AG09309 (cell line): ENCODE measurements at regions not wholly inside any gene's neighbourhood (a gene's known extent, or its start where the extent isn't known, plus 50 kb on each side); places are given as distances from the start of the nearest gene placed in this dataset.

Source experiments
- DNase-seq: peaks from one replicate; pipeline ENCODE4 v3.0.0-alpha.2; 2010; ENCODE audit warnings: low read depth
- H3K4me3 ChIP-seq: 2 replicates; pipeline ENCODE4 v1.5.1; 2011; ENCODE audit warnings: mild to moderate bottlenecking, low read depth, low read length, moderate library complexity; ENCODE audit not compliant: control insufficient read depth
- CTCF ChIP-seq: IDR thresholded peaks from 2 replicates; pipeline ENCODE4 v1.5.1; 2011; ENCODE audit warnings: mild to moderate bottlenecking, low read depth, low read length, inconsistent platforms; ENCODE audit not compliant: insufficient read depth, control insufficient read depth; ENCODE audit errors: missing control alignments

- no peak overlapping the region for H3K4me3 ChIP-seq
- no peak for TF ChIP-seq CTCF
- no peak for DNase-seq
These were observed 171.9 kb upstream of the RASA1 start for GRCh38 chr5:87095787-87096186.

- no peak for TF ChIP-seq CTCF
- no peak for DNase-seq
These were observed 170.0 kb upstream of the RASA1 start for GRCh38 chr5:87097664-87098063.

DNA sequence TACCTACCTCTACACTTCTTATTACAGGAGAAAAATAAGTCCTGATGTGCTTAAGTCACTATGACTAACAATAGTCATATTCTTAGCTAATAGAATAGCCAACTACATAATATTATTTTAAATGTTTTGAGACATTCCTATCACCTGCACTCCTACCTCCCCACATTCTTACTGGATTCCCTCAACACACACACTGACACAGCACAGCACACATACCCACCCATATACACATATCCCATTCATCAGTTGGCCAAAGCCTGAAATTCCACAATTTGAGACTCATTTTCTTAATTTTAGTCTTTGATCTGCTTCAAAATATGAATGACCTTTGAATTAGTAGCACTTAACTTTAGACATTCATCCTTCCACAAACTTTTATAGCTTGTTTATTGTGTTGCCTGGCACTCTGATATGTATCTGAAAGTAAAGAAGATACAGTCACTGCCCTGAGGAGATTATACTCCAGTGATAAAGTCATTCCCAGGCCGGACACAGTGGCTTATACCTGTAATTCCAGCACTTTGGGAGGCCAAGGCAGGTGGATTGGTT lies 168.3 kb upstream of the RASA1 start:
- H3K4me3 ChIP-seq = no peak overlapping the region
- TF ChIP-seq CTCF = no peak
- no peak for DNase-seq

More at GRCh38 chr5:87097664-87098063, 170.0 kb upstream of the RASA1 start:
- no peak overlapping the region for H3K4me3 ChIP-seq

DNA sequence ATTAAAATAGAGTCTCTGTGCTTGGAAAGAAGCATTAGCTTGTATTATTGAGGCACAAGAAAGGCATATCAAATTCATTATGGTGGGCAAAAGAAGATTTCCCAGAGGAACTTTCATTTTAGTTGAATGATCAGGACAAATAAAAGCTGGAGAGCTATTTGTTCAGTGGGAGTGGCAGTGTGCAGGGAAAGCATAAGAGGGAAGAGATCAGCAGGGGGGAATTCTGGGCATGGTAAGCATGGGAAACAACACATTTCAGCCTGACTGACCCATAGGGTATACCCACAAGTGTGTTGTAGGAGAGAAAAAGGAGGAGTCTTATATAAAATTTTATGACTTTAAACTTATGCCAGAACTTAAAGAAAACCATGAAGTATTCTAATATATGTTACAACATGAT lies 167.7 kb upstream of the RASA1 start:
- DNase-seq = no peak
- TF ChIP-seq CTCF = no peak

GRCh38 chr5:87101321-87101720 lies 166.4 kb upstream of the RASA1 start:
- no peak for DNase-seq
- TF ChIP-seq CTCF = no peak
- no peak overlapping the region for H3K4me3 ChIP-seq

More for the DNA sequence above, 167.7 kb upstream of the RASA1 start:
- H3K4me3 ChIP-seq = no peak overlapping the region

DNA sequence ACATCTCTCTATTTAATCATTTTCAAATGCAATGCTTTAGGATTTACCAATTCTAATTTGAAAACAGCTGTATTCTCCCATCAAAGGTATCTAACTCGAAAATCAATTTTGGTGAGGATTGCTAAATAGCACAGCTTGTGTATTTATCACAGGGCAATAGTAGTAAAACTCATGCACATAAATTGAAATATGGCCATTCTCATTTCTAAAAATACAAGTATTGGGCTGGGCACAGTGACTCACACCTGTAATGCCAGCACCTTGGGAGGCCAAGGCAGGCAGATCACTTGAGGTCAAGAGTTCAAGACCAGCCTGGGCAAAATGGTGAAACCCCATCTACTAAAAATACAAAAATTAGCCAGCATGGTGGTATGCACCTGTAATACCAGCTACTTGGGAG lies 164.8 kb upstream of the RASA1 start:
- H3K4me3 ChIP-seq = no peak overlapping the region
- no peak for TF ChIP-seq CTCF
- DNase-seq = no peak

GRCh38 chr5:87103616-87104287 lies 163.9 kb upstream of the RASA1 start:
- no peak for TF ChIP-seq CTCF
- DNase-seq = no peak
- no peak overlapping the region for H3K4me3 ChIP-seq
